OCI-M1 (cell line): ENCODE measurements at regions not wholly inside any gene's neighbourhood (a gene's known extent, or its start where the extent isn't known, plus 50 kb on each side); places are given as distances from the start of the nearest gene placed in this dataset.
"Not testable (repeated sequence)": the region's sequence is repeated elsewhere in the genome, so short reads cannot be mapped to it uniquely, and the experiment has no call there.

Source experiments
- DNase-seq: peaks from one replicate; lab custom pipeline; 2025; lab: John Stamatoyannopoulos, UW

DNA sequence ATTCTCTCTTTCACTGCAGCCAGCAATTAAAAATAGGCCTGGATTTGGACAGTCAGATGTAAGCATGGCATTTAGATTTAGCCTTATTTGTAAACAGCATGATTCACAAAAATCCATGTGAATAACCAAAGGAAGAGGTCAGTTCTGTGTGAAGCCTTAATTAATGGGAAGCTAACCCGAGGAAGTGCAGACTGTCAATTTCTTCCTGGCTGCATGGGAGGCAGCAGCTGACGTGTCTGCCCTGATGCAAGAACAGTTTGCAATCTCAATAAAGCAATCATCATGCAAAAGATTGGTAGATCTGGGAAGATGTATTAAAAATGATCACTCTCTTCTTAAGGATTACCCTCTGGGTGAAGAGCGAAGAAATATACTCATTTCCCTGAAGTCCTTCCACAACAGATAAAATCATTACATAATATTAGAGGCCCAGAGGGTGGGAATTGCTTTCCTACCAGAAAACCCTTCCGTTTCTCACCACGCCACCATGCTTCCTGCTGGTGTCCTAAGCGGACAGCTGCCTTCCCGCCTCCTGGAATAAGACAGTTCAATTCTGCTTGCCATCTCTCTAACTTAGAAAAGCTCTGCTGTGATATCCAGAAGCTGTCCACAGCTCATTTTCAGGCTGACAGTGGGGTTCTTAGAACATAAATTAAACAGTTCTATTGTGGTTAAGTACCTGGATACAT lies 526.7 kb upstream of the NRP1 start:
- DNase-seq = no peak

DNA sequence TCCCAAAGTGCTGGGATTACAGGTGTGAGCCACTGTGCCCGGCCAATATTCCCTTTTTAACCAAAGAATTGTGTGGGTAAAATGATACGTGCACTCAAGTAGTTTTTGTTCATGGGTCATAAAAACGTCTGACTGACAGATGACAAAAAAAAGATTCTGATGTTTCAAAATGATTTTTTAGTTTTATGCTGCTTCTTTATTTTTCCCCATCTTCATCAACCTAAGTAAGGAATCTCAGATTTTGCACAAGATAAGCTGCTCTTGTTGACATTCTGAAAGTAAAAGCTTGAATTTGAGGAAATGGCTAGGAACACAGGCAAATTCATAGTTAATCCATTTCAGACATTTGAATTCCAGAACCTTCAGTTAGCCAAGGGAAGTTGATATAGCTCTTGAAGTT lies 526.1 kb upstream of the NRP1 start:
- DNase-seq = no peak

GRCh38 chr10:33859319-33860022 lies 525.0 kb upstream of the NRP1 start:
- DNase-seq = no peak

DNA sequence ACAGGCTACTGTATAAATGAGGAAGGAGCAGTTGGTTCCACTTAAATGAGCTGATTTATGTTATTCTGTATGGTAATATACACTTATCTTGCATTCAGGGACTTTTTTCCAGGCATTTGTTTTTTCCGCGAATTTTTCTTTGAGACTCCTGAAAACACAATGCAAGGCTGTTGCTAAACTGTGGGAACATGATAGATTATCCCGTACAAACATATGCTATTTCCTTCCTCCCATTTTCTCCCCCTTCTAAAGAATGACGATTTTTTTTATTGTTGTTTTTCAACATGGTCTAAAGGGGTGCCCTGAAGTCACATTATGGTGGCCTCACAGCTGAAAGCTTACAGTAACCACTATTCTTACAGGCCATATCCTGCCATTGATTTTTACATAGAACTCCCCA lies 523.9 kb upstream of the NRP1 start:
- DNase-seq = no peak

DNA sequence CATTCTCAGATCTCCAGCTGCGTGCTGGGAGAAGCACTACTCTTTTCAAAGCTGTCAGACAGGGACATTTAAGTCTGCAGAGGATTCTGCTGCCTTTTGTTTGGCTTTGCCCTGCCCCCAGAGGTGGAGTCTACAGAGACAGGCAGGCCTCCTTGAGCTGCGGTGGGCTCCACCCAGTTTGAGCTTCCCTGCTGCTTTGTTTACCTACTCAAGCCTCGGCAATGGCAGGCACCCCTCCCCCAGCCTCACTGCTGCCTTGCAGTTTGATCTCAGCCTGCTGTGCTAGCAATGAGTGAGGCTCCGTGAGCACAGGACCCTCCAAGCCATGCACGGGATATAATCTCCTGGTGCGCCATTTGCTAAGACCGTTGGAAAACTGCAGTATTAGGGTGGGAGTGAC lies 518.8 kb upstream of the NRP1 start:
- not testable (repeated sequence) for DNase-seq

DNA sequence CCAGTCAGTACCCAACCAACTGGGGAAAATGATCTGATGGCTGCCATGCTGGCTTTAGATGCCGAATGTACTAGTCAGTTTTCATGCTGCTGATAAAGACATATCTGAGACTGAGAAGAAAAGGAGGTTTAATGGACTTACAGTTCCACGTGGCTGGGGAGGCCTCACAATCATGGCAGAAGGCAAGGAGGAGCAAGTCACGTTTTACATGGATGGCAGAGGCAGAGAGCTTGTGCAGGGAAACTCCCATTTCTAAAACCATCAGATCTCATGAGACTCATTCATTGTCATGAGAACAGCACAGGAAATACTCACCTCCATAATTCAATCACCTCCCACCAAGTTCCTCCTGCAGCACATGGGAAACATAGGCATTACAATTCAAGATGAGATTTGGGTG lies 508.9 kb upstream of the NRP1 start:
- no peak for DNase-seq

DNA sequence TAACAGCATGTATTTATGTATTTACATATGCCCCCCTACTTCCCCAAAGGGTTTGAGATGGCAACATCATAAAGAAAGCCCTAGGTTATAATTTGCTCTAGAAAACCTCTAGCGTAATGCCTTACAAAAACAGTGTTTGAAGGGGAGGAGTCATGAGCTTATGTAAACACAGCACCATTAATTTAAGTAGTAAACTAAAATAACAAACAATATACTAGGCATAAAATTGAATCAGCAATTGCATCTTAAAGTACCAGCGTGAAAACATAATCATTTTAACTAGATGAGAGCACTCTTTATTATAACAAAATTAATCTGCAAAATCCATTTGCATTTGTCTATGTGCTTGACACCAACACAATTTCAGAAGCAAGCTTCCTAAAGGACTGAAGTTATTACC lies 507.2 kb upstream of the NRP1 start:
- DNase-seq = no peak

- DNase-seq = no peak
Observed at GRCh38 chr10:33838731-33839130, 504.3 kb upstream of the NRP1 start.

GRCh38 chr10:33837736-33838135 lies 503.3 kb upstream of the NRP1 start:
- DNase-seq = no peak

- DNase-seq = no peak
Observed at GRCh38 chr10:33835556-33835955, 501.1 kb upstream of the NRP1 start.

DNA sequence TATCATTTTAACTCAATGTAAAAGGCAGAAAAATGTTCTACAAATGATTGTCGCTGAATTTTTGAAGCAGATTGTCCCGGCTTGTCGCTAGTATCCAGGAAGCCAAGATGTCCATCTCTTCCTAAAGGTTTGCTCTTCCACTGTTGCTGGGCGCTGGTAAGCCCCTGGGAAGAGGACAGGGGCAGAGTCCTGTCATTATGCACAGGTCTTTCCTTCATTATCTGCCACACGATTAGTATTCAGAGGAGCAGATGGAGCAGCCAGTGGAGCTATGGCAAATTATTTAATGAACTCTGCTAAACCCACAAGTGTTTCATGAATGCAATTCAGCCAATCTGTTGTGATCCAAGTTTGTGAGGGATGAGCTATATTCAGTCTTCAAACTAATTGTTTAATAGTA lies 499.1 kb upstream of the NRP1 start:
- DNase-seq = no peak

- DNase-seq = no peak
Observed at GRCh38 chr10:33832124-33832787, 497.8 kb upstream of the NRP1 start.

GRCh38 chr10:33831591-33831990 lies 497.1 kb upstream of the NRP1 start:
- no peak for DNase-seq

GRCh38 chr10:33829899-33830298 lies 495.4 kb upstream of the NRP1 start:
- DNase-seq = not testable (repeated sequence)

DNA sequence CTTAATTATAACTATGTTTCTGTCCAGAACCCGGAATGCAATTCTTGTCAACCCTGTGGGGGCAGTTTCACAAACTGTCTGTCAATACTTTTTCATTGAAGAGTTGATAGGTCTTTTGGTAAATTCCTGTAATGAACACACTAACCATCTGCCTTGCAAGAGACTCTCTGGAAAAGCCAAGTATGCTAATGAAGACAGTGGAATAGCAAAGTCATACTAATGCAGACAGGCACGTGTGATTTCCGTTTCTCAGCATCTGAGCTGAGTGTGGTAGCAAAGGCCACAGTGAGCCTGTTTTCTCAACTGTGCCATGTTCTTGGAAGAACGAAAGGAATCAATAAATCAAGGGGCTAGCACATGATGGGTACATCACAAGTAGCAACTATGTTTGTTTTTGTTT lies 494.1 kb upstream of the NRP1 start:
- no peak for DNase-seq

DNA sequence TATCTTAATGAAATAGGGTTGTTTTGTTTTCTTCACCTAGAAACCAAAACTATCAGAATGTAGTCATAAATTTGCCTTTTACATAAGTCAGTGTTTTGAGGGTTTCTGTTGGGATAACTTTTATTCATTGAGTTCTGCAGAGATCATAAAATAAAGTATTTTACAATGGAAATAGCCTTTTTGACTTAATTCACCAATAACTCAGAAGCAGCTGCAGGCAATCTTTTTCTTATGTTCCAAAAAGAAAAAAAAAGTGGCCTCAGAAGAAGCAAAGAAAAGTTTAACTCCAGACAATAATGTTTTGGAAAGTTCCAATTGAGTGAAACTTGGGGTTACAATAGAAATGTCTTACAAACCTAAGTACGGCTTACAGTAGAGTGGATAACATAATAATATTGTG lies 491.7 kb upstream of the NRP1 start:
- DNase-seq = no peak

DNA sequence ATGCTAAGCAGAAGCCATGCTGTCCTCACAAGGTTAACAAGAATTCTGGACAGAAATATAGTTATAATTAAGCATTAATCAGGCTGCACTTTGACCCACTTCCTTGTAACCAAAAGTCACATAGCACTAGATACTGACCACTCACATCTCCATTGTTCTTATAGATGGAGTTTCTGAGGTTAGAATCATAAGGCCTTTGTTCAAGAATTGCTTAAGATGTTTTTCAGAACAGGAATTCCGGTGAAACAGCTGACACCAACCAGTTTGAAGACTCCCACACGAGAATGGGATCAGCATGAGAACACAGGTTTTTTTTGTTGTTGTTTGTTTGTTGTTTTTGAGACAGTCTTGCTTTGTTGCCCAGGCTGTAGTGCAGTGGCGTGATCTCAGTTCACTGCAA lies 488.3 kb upstream of the NRP1 start:
- no peak for DNase-seq

GRCh38 chr10:33820531-33820930 lies 486.1 kb upstream of the NRP1 start:
- no peak for DNase-seq

- DNase-seq = peak; percentile 11
Observed at GRCh38 chr10:33819206-33819605, 484.7 kb upstream of the NRP1 start.

DNA sequence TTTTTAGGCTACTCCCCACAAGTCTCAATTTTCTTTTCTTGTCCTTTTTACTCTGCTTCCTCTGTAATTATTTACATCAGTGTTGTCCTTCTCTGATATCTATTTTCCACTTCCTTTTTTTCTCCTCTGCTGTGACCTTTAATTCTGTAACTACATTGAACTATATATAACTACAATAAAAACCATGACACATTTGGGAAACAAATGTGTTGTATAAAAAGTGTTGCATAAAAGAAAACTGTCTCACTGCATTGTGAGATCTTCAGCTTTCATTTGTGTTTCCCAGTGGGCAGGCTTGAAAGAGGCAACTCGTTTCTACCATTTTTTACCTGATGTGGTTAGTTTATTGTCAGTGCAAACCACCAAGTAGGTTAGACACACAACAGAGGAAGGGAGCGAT lies 483.9 kb upstream of the NRP1 start:
- DNase-seq = peak; percentile 69

DNA sequence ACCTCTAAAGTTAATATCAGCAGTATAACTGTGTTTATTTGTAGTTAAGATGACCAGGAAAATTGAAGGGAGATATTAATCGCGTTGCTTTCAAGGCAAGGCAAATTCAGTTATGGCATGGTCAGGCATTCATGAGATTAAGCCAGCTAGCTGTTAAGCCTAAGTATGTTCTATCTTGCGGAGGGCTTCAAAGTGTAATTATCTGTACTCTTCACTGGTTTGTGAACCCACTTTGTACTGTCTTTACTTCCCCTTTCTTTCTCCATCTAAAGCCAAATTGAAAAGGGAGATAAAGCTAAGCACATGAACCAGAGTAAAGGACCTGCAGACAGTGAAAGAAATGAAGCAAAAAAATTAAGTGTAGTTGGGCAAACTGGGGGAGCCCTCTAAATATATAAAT lies 483.1 kb upstream of the NRP1 start:
- peak; percentile 93 for DNase-seq

DNA sequence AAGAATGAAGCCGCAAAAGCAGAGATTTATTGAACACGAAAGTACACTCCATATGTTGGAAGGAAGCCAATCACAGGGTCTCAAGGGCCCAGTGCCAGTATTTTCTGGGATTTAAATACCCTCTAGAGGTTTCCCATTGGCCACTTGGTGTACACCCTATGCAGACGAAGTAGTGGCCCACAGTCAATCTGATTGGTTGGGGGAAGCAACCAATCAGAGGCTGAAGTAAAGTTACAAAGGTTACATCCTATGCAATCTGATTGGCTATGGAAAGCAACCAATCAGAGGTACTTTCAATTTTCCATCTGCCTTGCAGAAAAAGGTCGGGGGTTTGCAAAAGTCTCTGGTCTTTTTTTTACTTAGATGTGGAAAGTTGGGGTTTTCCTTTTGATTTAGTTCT lies 481.3 kb upstream of the NRP1 start:
- peak; percentile 11 for DNase-seq

- no peak for DNase-seq
Observed at GRCh38 chr10:33813871-33814270, 479.4 kb upstream of the NRP1 start.
